Embryonic facial prominence (tissue), 1 donor: ENCODE measurements at regions not wholly inside any gene's neighbourhood (a gene's known extent, or its start where the extent isn't known, plus 50 kb on each side); places are given as distances from the start of the nearest gene placed in this dataset.
"Not testable (repeated sequence)": the region's sequence is repeated elsewhere in the genome, so short reads cannot be mapped to it uniquely, and the experiment has no call there.

ENCODE experiments used
- DNase-seq: peaks from one replicate; pipeline ENCODE4 v3.0.0-alpha.2; 2016; ENCODE audit errors: extremely low spot score

- DNase-seq, result no peak
Observed at GRCh38 chr7:89771003-89771636, 383.1 kb upstream of the STEAP1 start.

- DNase-seq, result no peak
Observed at GRCh38 chr7:89772276-89772675, 382.0 kb upstream of the STEAP1 start.

- DNase-seq, result no peak
Observed at GRCh38 chr7:89773611-89774010, 380.7 kb upstream of the STEAP1 start.

GRCh38 chr7:89775459-89775858 is 378.8 kb upstream of the STEAP1 start:
- no peak for DNase-seq

- no peak for DNase-seq
Observed at GRCh38 chr7:89776980-89777379, 377.3 kb upstream of the STEAP1 start.

GRCh38 chr7:89777499-89777898 is 376.8 kb upstream of the STEAP1 start:
- no peak for DNase-seq

- DNase-seq, result no peak
Observed at GRCh38 chr7:89780291-89780690, 374.0 kb upstream of the STEAP1 start.

- DNase-seq, result no peak
Observed at GRCh38 chr7:89796481-89796880, 357.8 kb upstream of the STEAP1 start.

GRCh38 chr7:89797965-89798598 is 356.2 kb upstream of the STEAP1 start:
- no peak for DNase-seq

- DNase-seq, result no peak
Observed at GRCh38 chr7:89798599-89798996, 355.7 kb upstream of the STEAP1 start.

GRCh38 chr7:89800761-89801160 is 353.5 kb upstream of the STEAP1 start:
- no peak for DNase-seq

GRCh38 chr7:89809291-89809690 is 345.0 kb upstream of the STEAP1 start:
- DNase-seq, result no peak

GRCh38 chr7:89813081-89813480 is 341.2 kb upstream of the STEAP1 start:
- no peak for DNase-seq

GRCh38 chr7:89826121-89826520 is 328.1 kb upstream of the STEAP1 start:
- DNase-seq, result no peak

- no peak for DNase-seq
Observed at GRCh38 chr7:89826557-89826956, 327.7 kb upstream of the STEAP1 start.

GRCh38 chr7:89837515-89837914 is 316.8 kb upstream of the STEAP1 start:
- DNase-seq, result no peak

GRCh38 chr7:89839329-89839728 is 314.9 kb upstream of the STEAP1 start:
- DNase-seq, result no peak

GRCh38 chr7:89845952-89846351 is 308.3 kb upstream of the STEAP1 start:
- no peak for DNase-seq

GRCh38 chr7:89849052-89849451 is 305.2 kb upstream of the STEAP1 start:
- DNase-seq, result no peak

- DNase-seq, result not testable (repeated sequence)
Observed at GRCh38 chr7:89857053-89857452, 297.2 kb upstream of the STEAP1 start.

GRCh38 chr7:89857767-89858166 is 296.5 kb upstream of the STEAP1 start:
- no peak for DNase-seq

GRCh38 chr7:89887489-89887888 is 266.8 kb upstream of the STEAP1 start:
- no peak for DNase-seq

- DNase-seq, result no peak
Observed at GRCh38 chr7:89908736-89909135, 245.5 kb upstream of the STEAP1 start.

GRCh38 chr7:89914711-89915110 is 239.6 kb upstream of the STEAP1 start:
- DNase-seq, result no peak
